Anterior cingulate cortex (tissue), 58 donors: ENCODE measurements at regions not wholly inside any gene's neighbourhood (a gene's known extent, or its start where the extent isn't known, plus 50 kb on each side); places are given as distances from the start of the nearest gene placed in this dataset.
A peak's percentile ranks its signal among the peaks of the same experiment; 100 is the strongest.
"Not testable (repeated sequence)": the region's sequence is repeated elsewhere in the genome, so short reads cannot be mapped to it uniquely, and the experiment has no call there.

Experiments
- DNase-seq, 58 donors: peaks; one replicate each; lab custom pipeline; 2025; lab: John Stamatoyannopoulos, UW

DNA sequence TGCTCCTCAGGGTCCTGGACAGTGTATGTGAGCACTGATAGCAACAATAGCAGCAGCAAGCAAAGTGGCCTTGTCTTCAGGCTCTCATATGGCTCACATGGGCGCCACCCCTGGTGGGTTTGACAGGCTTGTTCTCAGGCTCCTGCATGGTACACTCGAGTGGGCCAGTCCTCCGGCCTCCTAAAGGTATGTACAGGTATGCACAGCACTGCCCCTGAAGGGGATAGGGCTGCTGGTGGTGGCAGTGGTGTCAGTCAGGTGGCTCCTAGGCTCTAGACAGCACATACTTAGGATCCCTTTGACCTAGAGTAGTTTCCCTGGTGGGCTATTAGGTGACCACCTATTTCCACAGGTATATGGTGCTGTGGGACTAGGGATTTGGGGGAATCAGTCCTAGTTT, 79.8 kb downstream of the LGALS9B start:
- DNase-seq = not testable (repeated sequence)

GRCh38 chr17:20381358-20382300, 85.7 kb downstream of the LGALS9B start:
- peak in 7 of 58 donors; percentile 2 to 46 (median 5) for DNase-seq

DNA sequence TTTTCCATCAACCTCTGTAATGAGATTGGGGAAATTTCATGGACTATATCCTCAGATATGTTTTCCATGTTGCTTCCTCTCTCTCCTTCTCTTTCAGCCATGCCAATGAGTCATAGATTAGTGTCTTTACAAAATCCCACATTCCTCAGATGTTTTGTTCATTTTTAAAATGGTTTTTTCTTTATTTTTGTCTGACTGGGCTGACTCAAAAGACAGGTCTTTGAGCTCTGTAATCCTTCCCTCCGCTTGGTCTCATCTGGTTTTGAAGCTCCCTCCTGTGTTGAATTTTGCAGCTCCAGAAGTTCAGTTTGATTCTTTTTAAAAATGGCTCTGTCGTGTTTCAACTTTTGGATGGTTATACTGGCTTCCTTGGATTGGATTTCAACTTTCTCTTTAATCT, 86.7 kb downstream of the LGALS9B start:
- not testable (repeated sequence) for DNase-seq

DNA sequence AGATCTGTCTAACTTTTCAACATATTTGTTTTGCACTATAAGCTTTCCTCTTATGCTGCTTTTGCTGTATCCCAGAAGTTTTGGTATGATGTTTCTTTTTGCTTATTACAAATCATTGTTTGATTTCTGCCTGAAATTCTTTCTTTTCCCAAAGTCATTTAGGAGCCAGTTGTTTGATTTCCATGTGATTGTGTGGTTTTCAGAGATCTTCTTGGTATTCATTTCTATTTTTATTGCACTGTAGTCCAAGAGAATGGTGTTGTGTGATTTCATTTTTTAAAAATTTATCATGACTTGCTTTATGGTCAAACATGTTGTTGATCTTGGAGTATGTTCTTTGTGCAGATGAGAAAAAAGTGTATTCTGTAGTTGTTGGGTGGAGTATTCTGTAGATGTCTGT, 88.1 kb downstream of the LGALS9B start:
- not testable (repeated sequence) for DNase-seq

DNA sequence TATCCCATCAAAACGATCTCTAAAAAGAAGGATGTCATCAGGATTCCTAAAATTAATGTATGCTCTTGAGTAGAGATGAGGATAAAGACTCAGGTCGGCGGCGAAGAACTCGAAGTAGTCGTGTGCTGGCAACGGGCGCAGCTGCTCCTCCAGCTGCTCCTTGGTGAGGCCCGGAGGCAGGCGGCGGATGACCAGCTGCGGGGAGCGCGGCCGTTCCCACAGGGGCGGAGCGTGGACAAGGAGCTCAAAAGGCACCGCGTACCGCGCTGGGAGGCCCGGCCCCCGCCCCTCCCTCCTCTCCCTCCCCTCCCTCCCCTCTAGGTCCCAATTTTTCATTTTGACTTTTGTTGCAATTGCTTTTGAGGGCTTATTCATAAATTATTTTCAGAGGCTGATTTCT, 90.7 kb downstream of the LGALS9B start:
- not testable (repeated sequence) for DNase-seq

- DNase-seq = not testable (repeated sequence)
Measured at GRCh38 chr17:20375745-20376144, 91.6 kb downstream of the LGALS9B start.
